ENCODE measurements at regions not wholly inside any gene's neighbourhood (a gene's known extent, or its start where the extent isn't known, plus 50 kb on each side); places are given as distances from the start of the nearest gene placed in this dataset.

DNA sequence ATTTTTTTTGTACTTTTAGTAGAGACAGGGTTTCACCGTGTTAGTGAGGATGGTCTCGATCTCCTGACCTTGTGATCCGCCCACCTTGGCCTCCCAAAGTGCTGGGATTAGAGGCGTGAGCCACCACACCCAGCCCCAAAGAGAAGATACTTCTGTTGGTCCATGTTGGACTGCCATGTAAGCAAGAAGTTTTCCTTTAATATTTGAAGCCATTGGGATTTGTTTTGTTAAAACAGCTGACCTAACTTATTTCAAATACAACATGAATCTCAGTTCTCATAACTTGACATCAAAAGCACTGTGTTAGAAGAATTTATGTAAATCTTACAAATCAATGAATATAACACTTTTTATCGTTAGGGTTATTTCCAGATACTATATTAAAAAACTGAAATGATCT lies 302.4 kb downstream of the SDHAF3 start:
- H3K36me3 ChIP-seq (replicated peaks; ENCODE audit: insufficient read depth, low read depth), result no peaks in the 10 kb centered on the region
- no peak overlapping the region for H2AFZ ChIP-seq
- H3K4me2 ChIP-seq, result no peak overlapping the region
- H3K27ac ChIP-seq, result no peak overlapping the region
- DNase-seq (ENCODE audit: low spot score), result no peak
- H3K27me3 ChIP-seq, result no peaks in the 10 kb centered on the region
- no peaks in the 10 kb centered on the region for H3K79me2 ChIP-seq
- no peaks in the 10 kb centered on the region for H4K20me1 ChIP-seq (ENCODE audit: insufficient read depth, poor library complexity, severe bottlenecking)
- no peaks in the 10 kb centered on the region for H3K9me2 ChIP-seq (replicated peaks; ENCODE audit: insufficient read depth)
- H3K4me1 ChIP-seq (ENCODE audit: insufficient read depth), result no peaks in the 10 kb centered on the region
- no peak overlapping the region for H3K4me3 ChIP-seq
- H3K9me3 ChIP-seq (ENCODE audit: low read depth), result no peaks in the 10 kb centered on the region
- TF ChIP-seq EZH2phosphoT487 (IDR thresholded peaks at IDR 0.05; ENCODE audit: low read depth, severe bottlenecking, unreplicated experiment) (no peak), EZH2 (IDR thresholded peaks at IDR 0.05; ENCODE audit: borderline replicate concordance) (no peak)
- TF ChIP-seq, protein P1, sequence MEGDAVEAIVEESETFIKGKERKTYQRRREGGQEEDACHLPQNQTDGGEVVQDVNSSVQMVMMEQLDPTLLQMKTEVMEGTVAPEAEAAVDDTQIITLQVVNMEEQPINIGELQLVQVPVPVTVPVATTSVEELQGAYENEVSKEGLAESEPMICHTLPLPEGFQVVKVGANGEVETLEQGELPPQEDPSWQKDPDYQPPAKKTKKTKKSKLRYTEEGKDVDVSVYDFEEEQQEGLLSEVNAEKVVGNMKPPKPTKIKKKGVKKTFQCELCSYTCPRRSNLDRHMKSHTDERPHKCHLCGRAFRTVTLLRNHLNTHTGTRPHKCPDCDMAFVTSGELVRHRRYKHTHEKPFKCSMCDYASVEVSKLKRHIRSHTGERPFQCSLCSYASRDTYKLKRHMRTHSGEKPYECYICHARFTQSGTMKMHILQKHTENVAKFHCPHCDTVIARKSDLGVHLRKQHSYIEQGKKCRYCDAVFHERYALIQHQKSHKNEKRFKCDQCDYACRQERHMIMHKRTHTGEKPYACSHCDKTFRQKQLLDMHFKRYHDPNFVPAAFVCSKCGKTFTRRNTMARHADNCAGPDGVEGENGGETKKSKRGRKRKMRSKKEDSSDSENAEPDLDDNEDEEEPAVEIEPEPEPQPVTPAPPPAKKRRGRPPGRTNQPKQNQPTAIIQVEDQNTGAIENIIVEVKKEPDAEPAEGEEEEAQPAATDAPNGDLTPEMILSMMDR (IDR thresholded peaks at IDR 0.05; ENCODE audit: poor library complexity), result no peak
- 92% methylated on average over 5 of the region's 5 CpGs for WGBS (ENCODE audit: low lambda C conversion rate, missing lambda C conversion rate)

DNA sequence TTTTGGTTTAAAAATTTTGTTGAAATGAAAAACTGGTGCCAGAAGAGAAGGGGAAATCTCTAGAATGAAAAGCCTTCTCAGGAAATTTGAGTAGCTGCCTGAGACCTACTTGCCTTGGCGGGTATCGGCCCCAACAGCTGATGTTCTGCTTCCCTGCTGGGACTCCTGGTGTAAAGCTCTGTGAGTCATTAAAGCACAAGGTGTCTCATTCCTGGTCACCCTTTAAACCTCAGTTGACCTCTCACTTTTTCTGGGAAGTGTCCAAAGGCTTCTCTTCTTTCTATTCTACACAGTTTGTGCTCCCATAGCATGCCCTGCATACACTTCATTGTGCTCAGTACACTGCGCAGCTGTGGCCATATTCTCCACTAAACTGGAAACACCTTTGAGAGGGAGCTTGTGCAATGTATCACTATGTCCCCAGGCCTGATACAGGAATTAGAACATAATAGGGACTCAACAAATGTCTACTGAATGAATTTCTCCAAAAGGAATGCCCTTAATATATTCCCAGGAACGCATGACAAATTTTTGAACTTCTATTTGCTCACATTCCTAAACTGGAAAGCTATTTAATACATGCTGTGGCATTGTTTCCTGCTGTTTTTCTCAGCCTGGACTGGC lies 303.9 kb downstream of the SDHAF3 start:
- H3K79me2 ChIP-seq, result no peaks in the 10 kb centered on the region
- H3K9me3 ChIP-seq (ENCODE audit: low read depth), result no peaks in the 10 kb centered on the region
- no peaks in the 10 kb centered on the region for H3K36me3 ChIP-seq (replicated peaks; ENCODE audit: insufficient read depth, low read depth)
- WGBS (ENCODE audit: low lambda C conversion rate, missing lambda C conversion rate), result 87% methylated on average over 4 of the region's 4 CpGs
- no peak overlapping the region for H3K4me2 ChIP-seq
- H4K20me1 ChIP-seq (ENCODE audit: insufficient read depth, poor library complexity, severe bottlenecking), result no peaks in the 10 kb centered on the region
- no peaks in the 10 kb centered on the region for H3K4me1 ChIP-seq (ENCODE audit: insufficient read depth)
- no peak overlapping the region for H2AFZ ChIP-seq
- H3K9me2 ChIP-seq (replicated peaks; ENCODE audit: insufficient read depth), result no peaks in the 10 kb centered on the region
- H3K27me3 ChIP-seq, result no peaks in the 10 kb centered on the region
- H3K27ac ChIP-seq, result no peak overlapping the region
- no peak for DNase-seq (ENCODE audit: low spot score)
- no peak overlapping the region for H3K4me3 ChIP-seq
- TF ChIP-seq EZH2phosphoT487 (IDR thresholded peaks at IDR 0.05; ENCODE audit: low read depth, severe bottlenecking, unreplicated experiment) (no peak), EZH2 (IDR thresholded peaks at IDR 0.05; ENCODE audit: borderline replicate concordance) (no peak)
- TF ChIP-seq, protein P1 (IDR thresholded peaks at IDR 0.05; ENCODE audit: poor library complexity), result no peak

DNA sequence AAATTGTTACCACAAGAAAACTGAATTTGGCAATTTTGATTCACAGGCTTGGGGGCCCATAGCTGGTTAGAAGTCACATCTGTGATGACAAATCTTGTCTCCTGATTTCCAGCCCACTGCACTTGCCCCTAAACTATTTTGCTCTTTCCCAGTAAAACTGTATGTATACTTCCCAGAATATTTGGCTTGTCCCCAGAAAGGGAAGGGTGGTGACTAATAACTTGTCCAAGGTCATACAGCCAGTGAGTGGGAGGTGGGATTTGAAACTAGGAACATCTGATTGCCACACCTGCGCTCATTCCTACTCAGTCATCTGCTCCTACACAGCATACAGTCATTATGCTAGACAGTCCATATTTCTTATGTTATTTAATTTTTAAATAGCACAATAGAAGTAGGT lies 304.5 kb downstream of the SDHAF3 start:
- Histone ChIP-seq H3K27ac (no peak overlapping the region), H3K9me3 (ENCODE audit: low read depth) (no peaks in the 10 kb centered on the region), H3K9me2 (replicated peaks; ENCODE audit: insufficient read depth) (no peaks in the 10 kb centered on the region), H3K4me1 (ENCODE audit: insufficient read depth) (no peaks in the 10 kb centered on the region), H4K20me1 (ENCODE audit: insufficient read depth, poor library complexity, severe bottlenecking) (no peaks in the 10 kb centered on the region), H3K4me3 (no peak overlapping the region), H2AFZ (no peak overlapping the region), H3K27me3 (no peaks in the 10 kb centered on the region), H3K79me2 (no peaks in the 10 kb centered on the region), H3K36me3 (replicated peaks; ENCODE audit: insufficient read depth, low read depth) (no peaks in the 10 kb centered on the region), H3K4me2 (no peak overlapping the region)
- TF ChIP-seq EZH2phosphoT487 (IDR thresholded peaks at IDR 0.05; ENCODE audit: low read depth, severe bottlenecking, unreplicated experiment) (no peak), EZH2 (IDR thresholded peaks at IDR 0.05; ENCODE audit: borderline replicate concordance) (no peak)
- TF ChIP-seq, protein P1 (IDR thresholded peaks at IDR 0.05; ENCODE audit: poor library complexity), result no peak
- DNase-seq (ENCODE audit: low spot score), result no peak
- 97% methylated on average over 1 of the region's 1 CpG for WGBS (ENCODE audit: low lambda C conversion rate, missing lambda C conversion rate)

Measured in hepatocyte (in vitro differentiated cells).